ENCODE measurements at regions not wholly inside any gene's neighbourhood (a gene's known extent, or its start where the extent isn't known, plus 50 kb on each side); places are given as distances from the start of the nearest gene placed in this dataset.

GRCh38 chr19:30634996-30635975 is 263.1 kb downstream of the ZNF536 start:
- DNase-seq (ENCODE audit: low read depth in 2 of 2) = no peak

GRCh38 chr19:30634131-30634830 is 262.1 kb downstream of the ZNF536 start:
- no peak for DNase-seq (ENCODE audit: low read depth in 2 of 2)

- DNase-seq (ENCODE audit: low read depth in 2 of 2) = no peak
Measured at GRCh38 chr19:30631033-30631370, 258.8 kb downstream of the ZNF536 start.

GRCh38 chr19:30630289-30631032 is 258.3 kb downstream of the ZNF536 start:
- DNase-seq (ENCODE audit: low read depth in 2 of 2) = no peak

DNA sequence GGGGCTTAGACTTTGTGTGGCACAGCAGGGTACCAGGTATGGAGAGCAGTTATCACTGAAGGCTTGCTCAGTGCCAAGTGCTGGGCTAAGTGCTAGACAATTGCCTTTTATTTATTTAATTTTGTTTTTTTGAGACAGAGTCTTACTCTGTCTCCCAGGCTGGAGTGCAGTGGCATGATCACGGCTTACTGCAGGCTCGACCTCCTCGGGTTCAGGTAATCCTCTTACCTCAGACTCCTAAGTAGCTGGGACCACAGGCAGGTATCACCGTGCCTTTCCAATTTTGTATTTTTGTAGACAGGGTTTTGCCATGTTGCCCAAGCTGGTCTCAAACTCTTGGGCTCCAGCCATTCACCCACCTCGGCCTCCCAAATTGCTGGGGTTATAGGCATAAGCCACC is 256.9 kb downstream of the ZNF536 start:
- DNase-seq (ENCODE audit: low read depth in 2 of 2) = no peak

GRCh38 chr19:30626626-30626966 is 254.4 kb downstream of the ZNF536 start:
- DNase-seq (ENCODE audit: low read depth in 2 of 2) = no peak

DNA sequence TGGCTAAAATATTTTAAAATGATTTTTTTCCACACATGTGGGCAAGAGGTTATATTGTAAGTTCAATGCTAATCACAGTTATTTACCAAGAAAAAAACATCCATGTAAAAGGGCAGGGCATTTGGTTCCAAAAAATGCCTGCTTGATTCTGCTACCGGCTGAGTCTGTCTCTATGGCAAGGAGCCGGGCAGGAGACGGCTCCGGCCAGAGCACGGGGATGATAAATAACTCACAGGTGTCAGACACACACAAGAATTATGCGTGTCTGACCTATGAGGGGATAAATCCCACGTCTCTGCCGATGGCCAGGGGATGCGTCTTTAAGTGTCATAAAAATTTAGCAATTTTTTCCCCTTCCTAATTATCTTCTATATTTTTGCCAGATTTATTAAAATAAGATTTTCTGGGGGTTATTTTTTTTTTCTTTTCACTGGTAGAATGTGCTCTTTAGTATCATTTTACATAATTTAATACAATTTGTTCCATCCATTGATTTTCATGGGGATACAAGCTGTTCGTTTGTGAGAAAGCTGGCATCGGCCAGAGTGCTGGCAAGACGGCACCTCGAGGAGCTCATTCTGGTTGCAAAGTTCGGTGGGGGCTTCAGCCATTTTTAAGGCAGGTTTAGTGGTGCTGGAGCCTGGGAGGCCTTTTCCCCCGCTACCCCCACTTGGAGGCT is 253.9 kb downstream of the ZNF536 start:
- no peak for DNase-seq (ENCODE audit: low read depth in 2 of 2)

- no peak for DNase-seq (ENCODE audit: low read depth in 2 of 2)
Measured at GRCh38 chr19:30622276-30622675, 250.1 kb downstream of the ZNF536 start.

- no peak for DNase-seq (ENCODE audit: low read depth in 2 of 2)
Measured at GRCh38 chr19:30621326-30621920, 249.2 kb downstream of the ZNF536 start.

- DNase-seq (ENCODE audit: low read depth in 2 of 2) = no peak
Measured at GRCh38 chr19:30620354-30620753, 248.2 kb downstream of the ZNF536 start.

DNA sequence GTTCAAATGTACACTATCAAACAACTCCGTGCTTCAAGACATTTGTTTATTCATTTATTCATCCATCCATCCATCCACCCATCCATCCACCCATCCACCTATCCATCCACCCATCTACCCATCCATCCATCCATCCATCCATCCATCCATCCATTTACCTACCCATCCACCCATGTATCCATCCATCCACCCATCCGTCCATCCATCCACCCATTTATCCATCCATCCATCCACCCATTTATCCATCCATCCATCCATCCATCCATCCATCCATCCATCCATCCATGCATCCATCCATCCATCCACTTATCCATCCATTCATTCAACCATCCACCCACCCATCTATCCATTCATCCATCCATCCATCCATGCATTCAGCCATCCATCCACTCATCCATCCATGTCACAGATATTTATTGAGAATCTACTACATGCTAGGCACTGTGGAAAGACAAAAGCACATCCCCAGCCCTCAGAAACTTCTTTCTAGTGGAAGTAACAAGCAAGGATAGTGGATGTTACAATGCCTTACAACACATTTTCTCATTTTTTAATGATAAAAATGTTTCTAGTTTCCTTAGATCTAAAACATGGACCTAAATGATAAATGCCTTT is 237.6 kb downstream of the ZNF536 start:
- DNase-seq (ENCODE audit: low read depth in 2 of 2) = no peak

GRCh38 chr19:30608471-30608870 is 236.3 kb downstream of the ZNF536 start:
- DNase-seq (ENCODE audit: low read depth in 2 of 2) = no peak
